ENCODE measurements at regions not wholly inside any gene's neighbourhood (a gene's known extent, or its start where the extent isn't known, plus 50 kb on each side); places are given as distances from the start of the nearest gene placed in this dataset.

DNA sequence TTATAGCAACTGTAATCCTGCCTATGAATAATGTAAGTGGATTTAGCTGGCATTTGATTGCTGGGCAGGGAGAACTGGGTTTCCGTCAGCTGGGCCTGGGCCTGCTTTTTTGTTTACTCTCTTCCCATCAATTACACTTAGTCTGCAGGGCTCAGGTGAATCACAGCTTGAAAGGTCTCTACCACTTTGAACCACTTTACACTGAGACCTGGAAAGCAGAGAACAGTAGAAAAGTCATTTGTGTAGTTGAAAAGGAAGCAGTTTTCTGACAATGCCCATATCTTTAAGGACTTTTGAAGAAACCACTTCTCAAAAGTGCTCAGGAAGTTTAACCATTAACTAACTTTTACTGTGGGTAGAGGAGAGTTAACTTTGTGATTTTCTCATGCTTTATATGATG, 315.4 kb upstream of the SASH1 start:
- Histone ChIP-seq H3K36me3 (no peaks in the 10 kb centered on the region), H3K27ac (no peak overlapping the region), H3K27me3 (no peaks in the 10 kb centered on the region), H3K4me3 (no peak overlapping the region), H3K9me3 (no peaks in the 10 kb centered on the region), H3K4me1 (no peaks in the 10 kb centered on the region)
- TF ChIP-seq, protein P1, sequence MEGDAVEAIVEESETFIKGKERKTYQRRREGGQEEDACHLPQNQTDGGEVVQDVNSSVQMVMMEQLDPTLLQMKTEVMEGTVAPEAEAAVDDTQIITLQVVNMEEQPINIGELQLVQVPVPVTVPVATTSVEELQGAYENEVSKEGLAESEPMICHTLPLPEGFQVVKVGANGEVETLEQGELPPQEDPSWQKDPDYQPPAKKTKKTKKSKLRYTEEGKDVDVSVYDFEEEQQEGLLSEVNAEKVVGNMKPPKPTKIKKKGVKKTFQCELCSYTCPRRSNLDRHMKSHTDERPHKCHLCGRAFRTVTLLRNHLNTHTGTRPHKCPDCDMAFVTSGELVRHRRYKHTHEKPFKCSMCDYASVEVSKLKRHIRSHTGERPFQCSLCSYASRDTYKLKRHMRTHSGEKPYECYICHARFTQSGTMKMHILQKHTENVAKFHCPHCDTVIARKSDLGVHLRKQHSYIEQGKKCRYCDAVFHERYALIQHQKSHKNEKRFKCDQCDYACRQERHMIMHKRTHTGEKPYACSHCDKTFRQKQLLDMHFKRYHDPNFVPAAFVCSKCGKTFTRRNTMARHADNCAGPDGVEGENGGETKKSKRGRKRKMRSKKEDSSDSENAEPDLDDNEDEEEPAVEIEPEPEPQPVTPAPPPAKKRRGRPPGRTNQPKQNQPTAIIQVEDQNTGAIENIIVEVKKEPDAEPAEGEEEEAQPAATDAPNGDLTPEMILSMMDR (IDR thresholded peaks at IDR 0.05) = no peak
- no peak for TF ChIP-seq POLR2A (IDR thresholded peaks at IDR 0.05)
- TF ChIP-seq EP300 (IDR thresholded peaks at IDR 0.05) = no peak
- DNase-seq (ENCODE audit: low spot score in 2 of 2) = no peak
- WGBS, 2 donors = 72 to 86% methylated on average over 1 of the region's 1 CpG

DNA sequence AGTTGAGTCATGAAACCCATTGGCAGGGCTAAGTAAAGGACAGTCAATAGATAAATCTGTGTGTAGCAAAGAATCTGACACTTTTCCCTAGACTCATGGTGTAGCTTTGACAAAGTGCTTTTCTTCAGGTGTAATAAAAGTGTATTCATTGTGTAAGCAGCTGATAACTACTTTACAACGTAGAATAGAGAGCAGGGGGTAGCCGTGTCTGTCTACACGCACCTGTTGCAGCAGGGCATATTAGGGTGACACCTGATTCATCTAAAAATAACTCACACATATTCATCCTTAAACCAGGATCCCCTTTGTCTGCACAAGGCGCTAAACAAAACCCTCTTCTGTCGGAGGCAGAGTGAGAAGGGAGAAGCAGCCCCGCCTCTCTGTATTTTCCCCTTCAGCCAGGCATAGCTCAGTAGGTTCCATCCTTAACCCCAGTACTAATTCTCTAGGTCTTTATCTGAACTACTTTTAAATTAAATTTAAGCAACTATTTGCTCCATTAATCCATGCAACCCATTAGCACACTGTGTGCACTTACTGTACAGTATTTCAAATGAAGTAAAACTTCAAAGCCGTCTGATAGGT, 306.7 kb upstream of the SASH1 start:
- DNase-seq (ENCODE audit: low spot score in 2 of 2) = no peak
- Histone ChIP-seq H3K27me3 (no peaks in the 10 kb centered on the region), H3K4me1 (no peaks in the 10 kb centered on the region), H3K27ac (no peak overlapping the region), H3K4me3 (no peak overlapping the region), H3K36me3 (no peaks in the 10 kb centered on the region), H3K9me3 (no peaks in the 10 kb centered on the region)
- WGBS, 2 donors = 72% methylated on average over 7 of the region's 7 CpGs
- TF ChIP-seq EP300 (IDR thresholded peaks at IDR 0.05) (no peak), POLR2A (IDR thresholded peaks at IDR 0.05) (no peak)
- TF ChIP-seq, protein P1 (IDR thresholded peaks at IDR 0.05) = no peak

DNA sequence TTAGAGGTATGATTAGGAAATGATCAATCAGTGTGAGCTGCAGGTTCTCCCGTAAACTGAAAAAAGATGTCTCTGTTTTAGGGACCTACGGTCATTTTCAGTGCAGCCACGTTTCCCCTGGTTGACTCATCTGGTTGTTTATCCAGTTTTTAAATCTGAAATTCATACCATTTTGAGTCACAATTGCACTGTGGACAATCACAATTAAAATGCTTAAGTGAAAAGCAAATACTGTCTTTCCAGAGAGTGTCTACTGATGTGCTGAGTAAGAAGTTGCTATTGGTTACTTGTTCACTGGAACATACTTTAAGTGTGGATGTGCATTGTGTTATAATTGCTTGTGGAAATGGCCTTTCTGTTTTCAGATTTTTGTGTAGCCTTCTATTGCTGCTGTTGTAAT, 305.1 kb upstream of the SASH1 start:
- TF ChIP-seq POLR2A (IDR thresholded peaks at IDR 0.05) (no peak), EP300 (IDR thresholded peaks at IDR 0.05) (no peak)
- TF ChIP-seq, protein P1 (IDR thresholded peaks at IDR 0.05) = no peak
- H3K27ac ChIP-seq = no peak overlapping the region
- no peaks in the 10 kb centered on the region for H3K36me3 ChIP-seq
- no peaks in the 10 kb centered on the region for H3K27me3 ChIP-seq
- H3K9me3 ChIP-seq = no peaks in the 10 kb centered on the region
- H3K4me3 ChIP-seq = no peak overlapping the region
- WGBS, 2 donors = 43 to 45% methylated on average over 3 of the region's 3 CpGs
- DNase-seq (ENCODE audit: low spot score in 2 of 2) = no peak
- H3K4me1 ChIP-seq = no peaks in the 10 kb centered on the region

DNA sequence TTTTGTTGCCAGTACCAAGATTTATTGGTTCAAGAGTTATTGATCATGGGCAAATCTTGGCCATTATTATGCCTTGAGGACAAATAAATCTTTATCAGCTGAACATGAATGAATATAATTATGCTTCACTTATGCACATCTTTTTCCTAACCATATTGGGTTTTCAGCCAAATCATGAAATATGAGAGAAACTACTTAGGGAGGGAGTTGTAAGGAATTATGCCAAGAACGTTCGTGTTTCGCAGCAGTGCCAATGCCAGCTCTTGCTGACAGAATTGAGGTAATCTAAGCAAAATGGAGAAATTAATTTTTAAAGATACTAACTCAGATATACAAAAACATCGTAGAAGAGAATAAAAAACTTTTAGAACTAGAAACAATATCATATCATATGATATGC, 301.1 kb upstream of the SASH1 start:
- H3K9me3 ChIP-seq = no peaks in the 10 kb centered on the region
- H3K27me3 ChIP-seq = no peaks in the 10 kb centered on the region
- DNase-seq (ENCODE audit: low spot score in 2 of 2) = no peak
- H3K4me3 ChIP-seq = no peak overlapping the region
- WGBS, 2 donors = 49 to 63% methylated on average over 4 of the region's 4 CpGs
- no peaks in the 10 kb centered on the region for H3K36me3 ChIP-seq
- H3K27ac ChIP-seq = no peak overlapping the region
- H3K4me1 ChIP-seq = no peaks in the 10 kb centered on the region
- TF ChIP-seq EP300 (IDR thresholded peaks at IDR 0.05) = no peak
- no peak for TF ChIP-seq POLR2A (IDR thresholded peaks at IDR 0.05)
- TF ChIP-seq, protein P1 (IDR thresholded peaks at IDR 0.05) = no peak

DNA sequence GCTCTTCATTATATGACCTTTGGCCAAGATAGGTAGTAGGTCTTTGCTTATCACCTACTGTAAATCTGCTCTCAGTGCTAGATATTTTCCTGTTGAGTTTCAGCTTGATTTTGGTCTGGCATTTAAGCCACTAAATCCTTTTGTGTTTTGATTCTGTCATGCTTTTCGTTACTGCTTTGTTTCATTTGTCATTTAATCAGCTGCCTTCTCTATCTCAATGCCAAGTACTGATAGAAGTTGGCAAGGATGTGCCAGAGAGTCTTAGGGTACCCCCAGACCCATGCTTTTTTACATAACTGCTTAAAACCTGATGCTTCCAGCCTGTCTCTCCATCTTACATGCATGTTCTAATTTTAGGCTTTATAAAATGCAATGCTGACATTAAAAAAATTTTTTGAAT, 300.1 kb upstream of the SASH1 start:
- Histone ChIP-seq H3K27me3 (no peaks in the 10 kb centered on the region), H3K36me3 (no peaks in the 10 kb centered on the region), H3K4me1 (no peaks in the 10 kb centered on the region), H3K4me3 (no peak overlapping the region), H3K9me3 (peaks cover 0 to 8% (median 0%) of the 10 kb centered on the region in 4 donors), H3K27ac (no peak overlapping the region)
- TF ChIP-seq, protein P1 (IDR thresholded peaks at IDR 0.05) = no peak
- TF ChIP-seq POLR2A (IDR thresholded peaks at IDR 0.05) (no peak), EP300 (IDR thresholded peaks at IDR 0.05) (no peak)
- 58 to 70% methylated on average over 1 of the region's 1 CpG for WGBS, 2 donors
- DNase-seq (ENCODE audit: low spot score in 2 of 2) = no peak

All from tibial nerve (tissue), 4 donors.